ENCODE measurements at regions not wholly inside any gene's neighbourhood (a gene's known extent, or its start where the extent isn't known, plus 50 kb on each side); places are given as distances from the start of the nearest gene placed in this dataset.

GRCh38 chr13:111546921-111547675 lies 226.7 kb downstream of the TEX29 start:
- H3K4me3 ChIP-seq (ENCODE audit: low read length in 2 of 2), result no peak overlapping the region
- Mint-ChIP-seq H3K4me1 (no peaks in the 10 kb centered on the region), H3K36me3 (no peaks in the 10 kb centered on the region), H3K27ac (no peak overlapping the region), H3K27me3 (no peaks in the 10 kb centered on the region), H3K9me3 (peaks cover 0 to 5% (median 2%) of the 10 kb centered on the region in 8 donors), H3K4me3 (no peak overlapping the region)
- no peak overlapping the region for H3K27ac ChIP-seq (ENCODE audit: low read depth, low read length)
- H3K4me1 ChIP-seq (ENCODE audit: insufficient read depth, low read length), result no peaks in the 10 kb centered on the region
- no peak for DNase-seq
- ChIA-PET POLR2A (ENCODE audit: partially characterized antibody) (no interaction called here), CTCF (ENCODE audit: partially characterized antibody) (no interaction called here)
- intact Hi-C loops (cut with micrococcal nuclease), result no loop called here
- H3K27me3 ChIP-seq (ENCODE audit: insufficient read depth, low read length), result no peaks in the 10 kb centered on the region
- no peaks in the 10 kb centered on the region for H3K9me3 ChIP-seq (ENCODE audit: control insufficient read depth in 1 of 2, low read length in 2 of 2)
- no peaks in the 10 kb centered on the region for H3K36me3 ChIP-seq (ENCODE audit: insufficient read depth, low read length)

GRCh38 chr13:111547726-111548273 lies 227.4 kb downstream of the TEX29 start:
- Histone ChIP-seq H3K9me3 (ENCODE audit: control insufficient read depth in 1 of 2, low read length in 2 of 2) (no peaks in the 10 kb centered on the region), H3K27ac (ENCODE audit: low read depth, low read length) (no peak overlapping the region), H3K36me3 (ENCODE audit: insufficient read depth, low read length) (no peaks in the 10 kb centered on the region), H3K4me1 (ENCODE audit: insufficient read depth, low read length) (no peaks in the 10 kb centered on the region), H3K27me3 (ENCODE audit: insufficient read depth, low read length) (no peaks in the 10 kb centered on the region), H3K4me3 (ENCODE audit: low read length in 2 of 2) (no peak overlapping the region)
- Mint-ChIP-seq H3K36me3 (no peaks in the 10 kb centered on the region), H3K4me1 (no peaks in the 10 kb centered on the region), H3K4me3 (no peak overlapping the region), H3K27me3 (peaks cover 0 to 3% of the 10 kb centered on the region in 2 donors), H3K27ac (no peak overlapping the region), H3K9me3 (peaks cover 0 to 5% (median 2%) of the 10 kb centered on the region in 8 donors)
- POLR2A ChIA-PET (ENCODE audit: partially characterized antibody), result no interaction called here
- CTCF ChIA-PET (ENCODE audit: partially characterized antibody), result no interaction called here
- intact Hi-C loops (cut with micrococcal nuclease), result no loop called here
- DNase-seq, result no peak

- intact Hi-C loops (cut with micrococcal nuclease), result no loop called here
- Mint-ChIP-seq H3K4me3 (no peak overlapping the region), H3K27ac (no peak overlapping the region), H3K36me3 (no peaks in the 10 kb centered on the region), H3K9me3 (peaks cover 0 to 5% (median 2%) of the 10 kb centered on the region in 8 donors), H3K4me1 (no peaks in the 10 kb centered on the region), H3K27me3 (peaks cover 0 to 3% of the 10 kb centered on the region in 2 donors)
- Histone ChIP-seq H3K36me3 (ENCODE audit: insufficient read depth, low read length) (no peaks in the 10 kb centered on the region), H3K27ac (ENCODE audit: low read depth, low read length) (no peak overlapping the region), H3K9me3 (ENCODE audit: control insufficient read depth in 1 of 2, low read length in 2 of 2) (no peaks in the 10 kb centered on the region), H3K4me3 (ENCODE audit: low read length in 2 of 2) (no peak overlapping the region), H3K4me1 (ENCODE audit: insufficient read depth, low read length) (no peaks in the 10 kb centered on the region), H3K27me3 (ENCODE audit: insufficient read depth, low read length) (no peaks in the 10 kb centered on the region)
- POLR2A ChIA-PET (ENCODE audit: partially characterized antibody), result no interaction called here
- CTCF ChIA-PET (ENCODE audit: partially characterized antibody), result no interaction called here
- no peak for DNase-seq
Measured at GRCh38 chr13:111548301-111548700, 227.9 kb downstream of the TEX29 start.

GRCh38 chr13:111548805-111549204 lies 228.4 kb downstream of the TEX29 start:
- Mint-ChIP-seq H3K27me3 (peaks cover 0 to 3% of the 10 kb centered on the region in 2 donors), H3K4me3 (no peak overlapping the region), H3K27ac (no peak overlapping the region), H3K9me3 (peaks cover 0 to 5% (median 2%) of the 10 kb centered on the region in 8 donors), H3K36me3 (no peaks in the 10 kb centered on the region), H3K4me1 (no peaks in the 10 kb centered on the region)
- Histone ChIP-seq H3K27ac (ENCODE audit: low read depth, low read length) (no peak overlapping the region), H3K27me3 (ENCODE audit: insufficient read depth, low read length) (no peaks in the 10 kb centered on the region), H3K4me3 (ENCODE audit: low read length in 2 of 2) (no peak overlapping the region), H3K9me3 (ENCODE audit: control insufficient read depth in 1 of 2, low read length in 2 of 2) (no peaks in the 10 kb centered on the region), H3K4me1 (ENCODE audit: insufficient read depth, low read length) (no peaks in the 10 kb centered on the region), H3K36me3 (ENCODE audit: insufficient read depth, low read length) (no peaks in the 10 kb centered on the region)
- intact Hi-C loops (cut with micrococcal nuclease), result no loop called here
- DNase-seq, result no peak
- ChIA-PET CTCF (ENCODE audit: partially characterized antibody) (no interaction called here), POLR2A (ENCODE audit: partially characterized antibody) (no interaction called here)

GRCh38 chr13:111549464-111549863 lies 229.0 kb downstream of the TEX29 start:
- H3K27me3 ChIP-seq (ENCODE audit: insufficient read depth, low read length), result no peaks in the 10 kb centered on the region
- no peaks in the 10 kb centered on the region for H3K36me3 ChIP-seq (ENCODE audit: insufficient read depth, low read length)
- no peak overlapping the region for H3K27ac Mint-ChIP-seq
- no peaks in the 10 kb centered on the region for H3K36me3 Mint-ChIP-seq
- DNase-seq, result no peak
- H3K4me1 Mint-ChIP-seq, result no peaks in the 10 kb centered on the region
- ChIA-PET CTCF (ENCODE audit: partially characterized antibody) (no interaction called here), POLR2A (ENCODE audit: partially characterized antibody) (no interaction called here)
- H3K4me1 ChIP-seq (ENCODE audit: insufficient read depth, low read length), result no peaks in the 10 kb centered on the region
- H3K27ac ChIP-seq (ENCODE audit: low read depth, low read length), result no peak overlapping the region
- intact Hi-C loops (cut with micrococcal nuclease), result no loop called here
- peaks cover 0 to 3% of the 10 kb centered on the region in 2 donors for H3K27me3 Mint-ChIP-seq
- no peak overlapping the region for H3K4me3 Mint-ChIP-seq
- H3K4me3 ChIP-seq (ENCODE audit: low read length in 2 of 2), result no peak overlapping the region
- H3K9me3 ChIP-seq (ENCODE audit: control insufficient read depth in 1 of 2, low read length in 2 of 2), result no peaks in the 10 kb centered on the region
- H3K9me3 Mint-ChIP-seq, result peaks cover 0 to 5% (median under 1%) of the 10 kb centered on the region in 8 donors

GRCh38 chr13:111550062-111550461 lies 229.6 kb downstream of the TEX29 start:
- Mint-ChIP-seq H3K4me1 (no peaks in the 10 kb centered on the region), H3K36me3 (no peaks in the 10 kb centered on the region), H3K27me3 (peaks cover 0 to 3% of the 10 kb centered on the region in 2 donors), H3K27ac (no peak overlapping the region), H3K9me3 (peaks cover 0 to 5% (median 0%) of the 10 kb centered on the region in 8 donors), H3K4me3 (no peak overlapping the region)
- no peak for DNase-seq
- Histone ChIP-seq H3K4me3 (ENCODE audit: low read length in 2 of 2) (no peak overlapping the region), H3K27ac (ENCODE audit: low read depth, low read length) (no peak overlapping the region), H3K27me3 (ENCODE audit: insufficient read depth, low read length) (no peaks in the 10 kb centered on the region), H3K9me3 (ENCODE audit: control insufficient read depth in 1 of 2, low read length in 2 of 2) (no peaks in the 10 kb centered on the region), H3K4me1 (ENCODE audit: insufficient read depth, low read length) (no peaks in the 10 kb centered on the region), H3K36me3 (ENCODE audit: insufficient read depth, low read length) (no peaks in the 10 kb centered on the region)
- ChIA-PET POLR2A (ENCODE audit: partially characterized antibody) (no interaction called here), CTCF (ENCODE audit: partially characterized antibody) (no interaction called here)
- intact Hi-C loops (cut with micrococcal nuclease), result no loop called here

- no peak for DNase-seq
- H3K4me3 ChIP-seq (ENCODE audit: low read length in 2 of 2), result no peak overlapping the region
- peaks cover 0 to 3% (median 0%) of the 10 kb centered on the region in 8 donors for H3K9me3 Mint-ChIP-seq
- H3K27me3 ChIP-seq (ENCODE audit: insufficient read depth, low read length), result no peaks in the 10 kb centered on the region
- H3K4me3 Mint-ChIP-seq, result no peak overlapping the region
- no peaks in the 10 kb centered on the region for H3K4me1 ChIP-seq (ENCODE audit: insufficient read depth, low read length)
- H3K27me3 Mint-ChIP-seq, result peaks cover 0 to 6% of the 10 kb centered on the region in 2 donors
- CTCF ChIA-PET (ENCODE audit: partially characterized antibody), result no interaction called here
- no peaks in the 10 kb centered on the region for H3K36me3 ChIP-seq (ENCODE audit: insufficient read depth, low read length)
- H3K4me1 Mint-ChIP-seq, result no peaks in the 10 kb centered on the region
- no peak overlapping the region for H3K27ac Mint-ChIP-seq
- intact Hi-C loops (cut with micrococcal nuclease), result no loop called here
- POLR2A ChIA-PET (ENCODE audit: partially characterized antibody), result no interaction called here
- H3K36me3 Mint-ChIP-seq, result no peaks in the 10 kb centered on the region
- H3K27ac ChIP-seq (ENCODE audit: low read depth, low read length), result no peak overlapping the region
- no peaks in the 10 kb centered on the region for H3K9me3 ChIP-seq (ENCODE audit: control insufficient read depth in 1 of 2, low read length in 2 of 2)
Measured at GRCh38 chr13:111551204-111551820, 230.9 kb downstream of the TEX29 start.
